ENCODE measurements at regions not wholly inside any gene's neighbourhood (a gene's known extent, or its start where the extent isn't known, plus 50 kb on each side); places are given as distances from the start of the nearest gene placed in this dataset.
"Not testable (repeated sequence)": the region's sequence is repeated elsewhere in the genome, so short reads cannot be mapped to it uniquely, and the experiment has no call there.

DNA sequence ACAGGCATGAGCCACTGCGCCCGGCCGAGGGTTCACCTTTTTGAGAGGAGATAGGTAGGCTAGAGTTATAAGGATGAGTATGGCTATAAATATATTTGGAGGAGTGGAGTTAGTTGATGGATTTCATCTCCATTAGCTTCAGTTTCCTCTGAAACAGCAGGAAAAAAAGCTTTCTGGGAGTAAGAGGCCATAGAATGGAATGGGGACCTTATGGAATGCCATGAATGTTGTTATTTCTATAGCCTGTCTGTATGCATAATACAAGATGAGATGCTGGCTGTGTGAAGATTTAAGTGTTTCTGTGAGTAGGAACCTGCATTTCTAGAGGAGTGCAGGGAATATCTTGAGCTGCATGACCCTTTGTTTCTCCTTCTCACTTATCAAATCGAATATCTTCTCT, 114.9 kb upstream of the ARX start:
- no peak for DNase-seq

DNA sequence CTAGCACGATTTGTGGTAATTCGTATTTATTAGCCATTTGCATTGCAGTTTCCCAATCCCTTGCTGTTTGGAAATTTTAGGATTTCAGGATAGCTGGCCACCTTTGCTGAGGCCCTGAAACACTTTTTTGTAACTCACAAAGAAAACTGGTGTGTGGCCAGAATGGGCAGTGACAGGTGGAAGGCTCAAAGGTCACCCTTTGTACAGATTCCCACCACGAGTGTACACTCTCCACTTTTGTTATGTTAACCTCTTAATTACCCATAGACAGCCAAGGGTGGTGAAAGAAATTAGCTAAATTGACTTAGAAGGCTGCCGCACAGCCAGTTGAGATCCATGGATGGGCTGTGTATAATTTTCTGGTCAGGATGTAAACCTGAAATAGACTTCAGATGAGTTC, 109.7 kb upstream of the ARX start:
- DNase-seq, result no peak

DNA sequence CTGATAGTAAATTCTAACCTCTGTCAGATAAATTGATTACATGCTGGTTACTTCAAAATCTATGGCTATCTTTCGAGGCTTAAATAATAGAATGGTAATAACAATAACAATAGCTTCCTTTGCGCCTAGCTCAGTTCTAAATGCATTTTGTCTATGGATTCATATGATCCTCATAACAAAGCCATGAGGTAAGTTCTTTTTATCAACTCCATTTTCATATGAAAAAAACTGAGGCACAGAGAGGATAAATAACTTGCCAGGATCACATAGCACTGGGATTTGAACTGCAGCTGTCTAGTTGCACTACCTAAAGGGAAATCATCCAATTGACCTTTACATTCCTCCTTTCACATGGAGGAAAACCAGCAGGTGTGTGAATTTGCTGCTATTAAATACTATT, 108.6 kb upstream of the ARX start:
- DNase-seq, result no peak

DNA sequence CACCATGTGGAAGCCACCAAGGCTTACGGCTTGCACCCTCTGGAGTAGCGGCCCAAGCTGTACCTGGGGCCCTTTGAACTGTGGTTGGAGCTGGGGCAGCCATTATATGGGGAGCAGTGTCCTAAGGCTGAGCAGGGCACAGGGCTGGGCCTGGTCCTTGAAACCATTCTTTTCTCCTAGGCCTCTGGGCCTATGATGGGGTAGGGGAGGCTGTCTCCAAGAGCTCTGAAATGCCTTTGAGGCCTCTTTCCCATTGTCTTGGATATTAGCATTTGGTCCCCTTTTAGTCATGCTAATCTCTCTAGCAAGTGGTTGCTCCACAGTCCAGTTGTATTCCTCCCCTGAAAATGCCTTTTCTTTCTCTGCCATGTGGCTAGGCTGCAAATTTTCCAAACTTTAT, 96.4 kb upstream of the ARX start:
- DNase-seq, result no peak

DNA sequence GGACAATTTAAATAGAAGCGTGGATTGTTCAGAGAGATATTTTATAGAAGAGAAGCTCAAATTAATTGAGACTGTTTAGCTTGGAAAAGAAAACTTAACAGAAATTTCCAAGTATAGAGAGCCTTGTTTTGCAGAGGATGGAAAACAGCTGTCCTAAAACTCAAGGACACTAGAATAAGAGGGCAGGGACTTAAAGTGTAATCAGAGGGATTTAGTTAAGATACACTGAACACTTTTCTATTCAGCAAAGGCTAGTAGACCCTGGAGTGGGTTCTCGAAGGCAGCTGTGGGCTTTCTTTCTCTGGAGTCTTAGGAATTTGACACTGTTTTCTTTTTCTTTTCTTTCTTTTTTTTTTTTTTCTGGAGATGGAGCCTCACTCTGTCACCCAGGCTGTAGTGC, 92.7 kb upstream of the ARX start:
- no peak for DNase-seq

DNA sequence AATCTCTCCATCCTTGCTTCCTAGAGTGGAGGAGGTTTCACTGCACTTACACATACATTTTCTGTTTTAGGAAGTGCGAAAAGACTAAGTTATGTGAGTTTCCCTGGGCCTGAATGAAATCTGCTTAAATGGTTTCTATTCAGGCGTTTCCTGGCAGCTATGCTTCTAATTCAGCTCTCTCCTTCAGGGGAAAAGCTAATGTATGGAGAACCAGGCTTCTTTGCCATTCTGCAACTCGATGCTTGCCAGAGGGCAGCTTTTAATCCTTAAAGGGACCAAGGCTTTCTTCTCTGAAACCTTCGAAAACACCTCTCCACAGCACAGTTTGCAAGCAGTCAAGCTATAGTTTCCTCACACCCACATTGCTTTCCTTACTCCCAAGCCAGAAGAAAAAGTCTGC, 89.5 kb upstream of the ARX start:
- DNase-seq, result no peak

DNA sequence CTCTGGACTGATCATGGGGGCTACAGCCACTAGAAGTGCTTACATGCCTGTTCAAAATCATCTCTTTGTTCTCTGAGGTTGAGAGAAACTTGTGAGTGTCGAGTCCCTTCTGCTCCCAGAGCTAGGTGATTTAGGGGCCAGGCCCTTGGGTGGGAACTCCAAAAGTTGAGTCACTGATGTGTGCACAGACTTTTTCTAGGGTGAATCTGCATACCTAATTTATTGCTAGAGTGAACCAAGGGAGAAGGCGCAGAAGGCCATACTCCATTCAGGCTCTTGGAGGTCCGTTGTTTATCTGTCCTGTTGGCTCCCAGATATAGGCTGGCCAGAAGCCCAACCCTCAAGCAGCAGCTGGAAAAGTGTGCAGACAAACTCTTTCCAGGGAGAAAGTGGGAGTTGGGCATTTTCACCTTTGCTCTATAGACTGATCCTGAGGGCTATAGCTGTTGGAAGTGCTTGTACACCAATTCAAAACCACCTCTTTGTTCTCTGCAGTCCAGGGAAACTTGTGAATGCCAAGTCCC, 80.8 kb upstream of the ARX start:
- DNase-seq, result no peak

DNA sequence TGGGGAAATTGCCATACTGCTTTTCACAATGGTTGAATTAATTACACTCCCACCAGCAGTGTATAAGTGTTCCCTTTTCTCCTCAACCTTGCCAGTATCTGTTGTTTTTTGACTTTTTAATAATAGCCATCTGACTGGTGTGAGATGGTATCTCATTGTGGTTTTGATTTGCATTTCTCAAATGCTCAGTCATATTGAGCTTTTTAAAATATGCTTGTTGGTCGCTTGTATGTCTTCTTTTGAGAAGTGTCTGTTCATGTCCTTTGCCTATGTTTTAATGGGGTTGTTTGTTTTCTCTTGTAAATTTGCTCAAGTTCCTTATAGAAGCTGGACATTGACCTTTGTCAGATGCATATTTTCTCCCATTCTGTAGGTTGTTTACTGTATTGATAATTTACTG, 75.4 kb upstream of the ARX start:
- DNase-seq, result not testable (repeated sequence)

DNA sequence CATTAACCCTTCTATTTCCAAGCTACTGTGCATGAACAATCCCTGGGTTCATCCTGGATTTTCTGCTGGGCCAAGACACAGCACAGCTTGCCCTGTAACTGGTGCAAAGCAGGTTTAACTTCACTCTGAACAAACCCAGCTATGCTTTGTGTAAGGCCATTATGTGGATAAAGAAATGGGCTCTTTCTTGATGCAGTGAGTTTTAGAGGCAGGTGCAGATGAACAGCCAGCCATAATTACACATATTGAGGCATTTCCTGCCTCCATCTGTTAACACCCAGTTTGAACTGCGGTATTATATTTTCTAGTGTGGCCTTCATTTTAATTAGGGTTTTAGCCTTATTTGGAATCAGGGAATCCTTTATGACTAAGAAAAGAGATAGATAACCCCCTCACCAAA, 68.7 kb upstream of the ARX start:
- no peak for DNase-seq

DNA sequence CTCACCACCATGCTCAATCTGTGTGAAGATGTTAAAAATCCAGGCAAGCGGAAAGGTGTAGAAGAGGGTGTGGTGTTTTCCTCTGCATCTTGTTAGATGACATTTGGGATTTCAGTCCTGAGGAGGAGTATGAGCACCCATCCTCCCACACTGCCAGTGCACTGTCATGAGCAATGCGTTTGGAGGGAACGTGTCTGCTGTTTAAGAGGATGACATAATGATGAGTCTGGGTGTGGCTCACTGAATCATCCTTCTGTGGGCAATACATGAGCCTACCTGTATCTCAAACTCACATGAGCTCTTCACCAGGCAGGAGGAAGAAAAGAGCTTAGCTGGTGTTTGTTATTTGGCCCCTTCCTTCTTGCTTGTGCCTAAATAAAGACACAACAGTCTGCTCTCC, 67.9 kb upstream of the ARX start:
- DNase-seq, result no peak

DNA sequence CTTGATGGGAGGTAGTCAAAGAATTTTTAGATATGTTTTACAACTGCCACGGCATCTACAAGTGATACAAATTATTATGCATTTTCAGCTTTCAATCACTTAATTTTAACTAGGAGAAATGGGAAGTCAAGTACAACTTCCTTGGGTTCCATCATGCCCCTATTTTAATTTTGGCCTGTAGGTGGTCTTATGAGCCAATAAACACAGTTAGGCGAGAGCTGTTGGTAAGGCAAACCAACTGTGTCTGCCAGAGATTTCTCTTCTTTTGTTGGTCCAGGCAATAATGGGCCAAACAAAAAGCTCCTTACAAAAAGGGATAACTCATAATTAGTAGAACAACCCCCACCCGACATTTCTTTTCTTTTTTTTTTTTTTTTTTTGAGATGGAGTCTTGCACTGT, 63.3 kb upstream of the ARX start:
- no peak for DNase-seq

DNA sequence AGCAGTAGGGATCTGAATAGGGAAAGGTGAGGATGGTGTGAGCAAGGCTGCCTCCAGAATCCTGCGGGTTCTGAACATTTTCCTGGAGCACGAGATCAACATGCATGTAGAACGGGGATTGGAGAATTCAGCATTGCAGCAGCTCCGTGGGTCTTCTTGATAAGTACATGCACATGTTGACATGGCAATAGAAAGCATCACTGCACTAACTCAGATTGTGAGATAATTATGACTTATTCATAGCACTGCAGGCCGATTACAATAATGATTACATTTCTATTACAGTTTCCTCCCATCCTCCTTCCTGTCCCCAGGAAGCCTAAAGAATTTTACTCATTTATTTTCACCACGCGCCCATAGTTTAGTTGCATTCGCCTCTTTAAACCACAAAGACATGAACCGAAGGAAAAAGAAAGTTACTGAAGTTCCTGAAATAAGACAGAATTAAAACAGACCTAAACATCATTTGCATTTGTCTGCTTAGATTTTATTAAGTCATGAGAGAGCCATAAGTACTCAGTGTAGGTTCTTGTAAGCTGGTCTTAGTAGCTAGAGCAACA, 61.3 kb upstream of the ARX start:
- DNase-seq, result no peak

DNA sequence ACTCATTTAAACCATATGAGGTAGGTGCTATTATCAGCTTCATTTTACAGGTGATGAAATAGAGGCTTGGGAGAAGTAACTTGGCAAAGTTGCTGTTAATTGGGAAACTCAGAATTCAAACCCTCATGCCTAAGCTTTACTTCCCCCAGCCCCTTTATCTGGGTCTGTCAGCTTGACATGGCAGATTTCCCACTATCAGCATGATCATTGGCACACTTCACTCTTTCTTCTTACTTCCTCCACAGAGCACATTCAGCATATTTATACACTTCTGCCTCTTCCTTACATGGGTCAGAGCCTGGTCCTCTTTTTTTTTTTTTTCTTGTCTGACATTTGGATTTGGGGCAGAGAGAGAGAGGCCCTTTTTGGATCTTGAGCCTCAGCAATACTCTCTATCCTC, 56.5 kb upstream of the ARX start:
- DNase-seq, result no peak

DNA sequence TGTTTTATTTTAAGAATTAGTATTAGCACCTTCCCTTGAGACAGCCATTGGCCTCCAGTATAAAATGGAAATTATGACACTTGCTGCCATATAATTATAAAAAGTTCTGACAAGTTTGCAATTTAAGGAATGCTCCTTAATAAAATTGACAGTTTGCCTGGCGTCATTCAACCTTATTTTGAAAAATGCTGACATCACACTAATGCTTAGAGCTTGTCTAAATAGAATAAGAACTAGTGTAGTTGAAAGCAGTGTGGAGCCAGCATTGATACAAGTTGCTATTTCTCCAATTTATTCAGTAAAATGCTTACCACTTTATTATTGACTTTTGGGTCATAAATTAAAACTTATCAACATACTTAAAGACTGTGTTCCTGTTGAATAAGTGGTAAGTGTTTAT, 54.3 kb upstream of the ARX start:
- DNase-seq, result no peak

DNA sequence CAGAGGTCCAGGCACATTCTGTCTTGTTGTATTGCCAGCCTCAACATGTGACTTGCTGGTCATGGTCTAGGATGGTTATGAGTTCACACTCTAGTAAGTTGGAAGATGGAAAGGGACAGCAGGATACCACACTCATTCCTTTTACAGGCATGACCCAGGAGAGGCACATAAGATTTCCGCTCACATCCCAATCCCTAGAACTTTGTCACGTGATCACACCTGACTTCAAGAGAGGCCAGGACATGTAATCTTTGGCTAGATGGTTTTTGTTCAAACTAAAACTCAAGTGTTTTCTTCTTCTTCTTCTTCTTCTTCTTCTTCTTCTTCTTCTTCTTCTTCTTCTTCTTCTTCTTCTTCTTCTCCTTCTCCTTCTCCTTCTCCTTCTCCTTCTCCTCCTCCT, 53.4 kb upstream of the ARX start:
- no peak for DNase-seq

DNA sequence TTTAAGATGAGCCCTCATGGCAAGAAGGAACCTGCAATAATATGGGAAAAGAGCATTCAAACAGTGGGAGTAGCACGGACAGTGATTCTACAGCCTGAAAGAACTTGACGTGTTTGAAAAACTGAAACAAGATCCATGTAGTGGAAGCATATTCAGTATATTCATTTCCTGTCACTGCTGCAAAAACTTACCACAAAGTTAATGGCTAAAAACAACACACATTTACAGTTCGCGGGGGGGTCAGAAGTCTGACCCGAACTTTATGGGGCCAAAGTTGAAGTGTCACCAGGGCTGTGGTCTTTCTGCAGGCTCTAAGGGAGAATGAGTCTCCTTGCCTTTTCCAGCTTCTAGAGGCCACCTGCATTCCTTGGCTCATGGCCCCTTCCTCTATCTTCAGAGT, 52.6 kb upstream of the ARX start:
- DNase-seq, result no peak

DNA sequence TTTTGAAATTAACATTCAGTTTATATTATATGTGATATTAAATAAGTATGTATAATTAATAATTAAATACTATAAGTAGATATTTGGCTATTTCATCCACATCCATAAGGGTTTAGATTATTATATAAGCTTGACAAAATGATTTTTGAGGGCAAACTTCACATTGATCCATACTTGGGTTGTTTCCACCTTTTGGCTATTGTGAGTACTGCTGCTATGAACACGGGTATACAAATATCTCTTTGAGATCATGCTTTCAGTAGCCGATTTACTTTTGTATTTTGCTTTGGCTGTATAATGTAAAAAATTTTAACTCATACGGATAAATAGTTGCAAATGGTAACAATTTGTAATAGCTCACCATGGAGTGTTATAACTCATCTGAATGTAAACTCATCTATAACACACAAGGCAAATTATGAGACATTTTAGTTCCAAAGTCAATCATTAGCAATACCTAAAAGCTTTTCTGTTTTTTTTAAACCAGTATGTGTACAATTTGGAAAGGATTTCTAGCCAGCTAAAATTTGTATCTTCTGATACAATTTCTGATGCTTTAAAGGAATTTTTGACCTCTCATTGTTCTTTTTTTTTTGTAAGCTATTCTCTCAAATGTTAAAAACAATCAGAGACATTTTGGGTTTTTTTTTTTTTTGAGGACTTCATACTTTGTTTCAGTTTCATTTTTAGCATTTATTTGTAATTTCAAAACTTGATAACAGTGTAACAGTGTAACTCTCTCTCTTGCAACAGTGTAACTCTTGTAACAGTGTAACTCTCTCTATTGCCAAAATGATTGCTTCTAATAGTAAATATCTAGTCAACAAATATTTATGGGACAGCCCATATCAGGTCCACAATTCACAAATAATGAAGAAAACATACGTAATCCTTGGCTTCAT, 51.8 kb upstream of the ARX start:
- DNase-seq, result no peak

DNA sequence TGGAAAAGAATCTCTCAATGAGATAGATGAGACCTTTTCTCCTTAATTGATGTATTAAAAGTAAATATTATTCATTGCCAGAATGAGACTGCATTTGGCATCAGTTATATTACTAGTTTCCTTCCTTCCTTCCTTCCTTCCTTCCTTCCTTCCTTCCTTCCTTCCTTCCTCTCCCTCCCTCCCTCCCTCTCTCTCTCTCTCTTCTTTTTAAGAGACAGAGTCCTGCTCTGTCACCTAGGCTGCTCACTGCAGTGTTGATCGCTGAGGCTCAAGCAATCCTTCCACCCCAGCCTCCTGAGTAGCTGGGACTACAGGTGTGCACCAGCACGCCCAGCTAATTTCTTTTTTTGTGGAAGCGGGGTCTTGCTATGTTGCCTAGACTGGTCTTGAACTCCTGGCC, 50.4 kb upstream of the ARX start:
- DNase-seq, result no peak
